GM21717 (cell line): ENCODE measurements at regions not wholly inside any gene's neighbourhood (a gene's known extent, or its start where the extent isn't known, plus 50 kb on each side); places are given as distances from the start of the nearest gene placed in this dataset.
"Not testable (repeated sequence)": the region's sequence is repeated elsewhere in the genome, so short reads cannot be mapped to it uniquely, and the experiment has no call there.

Source experiments
- ATAC-seq: cut with Tn5 transposase; IDR thresholded peaks from one replicate; pipeline ENCODE4 v1.9.1; 2021; ENCODE audit warnings: mild to moderate bottlenecking, moderate library complexity; ENCODE audit not compliant: unreplicated experiment

DNA sequence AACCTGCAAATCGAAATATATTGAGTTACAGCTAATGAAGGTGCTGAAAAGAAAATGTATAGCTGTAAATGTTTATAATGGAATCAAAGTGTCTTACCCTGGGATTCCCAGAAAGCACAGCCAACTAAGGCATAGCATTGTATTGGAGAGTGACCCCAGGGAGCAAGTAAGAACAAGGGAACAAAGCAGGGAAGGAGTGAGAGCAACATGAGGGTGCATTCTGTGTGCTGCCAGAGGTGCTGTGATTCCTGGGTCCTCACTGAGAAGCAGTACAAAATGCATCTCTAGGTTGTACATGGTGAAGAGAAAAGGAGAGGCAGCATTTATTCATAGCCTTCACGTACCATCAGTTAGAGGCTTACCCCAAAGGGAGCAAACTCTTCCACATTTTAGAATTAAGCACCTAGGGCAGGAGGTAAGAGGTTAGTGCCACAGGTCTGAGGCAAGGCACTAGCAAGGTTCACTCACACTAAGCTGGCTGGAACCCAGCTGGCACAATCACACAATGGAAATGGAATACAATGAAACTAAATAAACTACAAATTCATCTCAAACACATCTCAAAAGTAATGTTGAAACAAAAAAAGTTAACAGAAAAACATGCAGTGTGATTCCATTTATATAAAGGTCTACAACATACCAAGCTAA, 151.5 kb upstream of the C2CD4B start:
- ATAC-seq, result no peak

DNA sequence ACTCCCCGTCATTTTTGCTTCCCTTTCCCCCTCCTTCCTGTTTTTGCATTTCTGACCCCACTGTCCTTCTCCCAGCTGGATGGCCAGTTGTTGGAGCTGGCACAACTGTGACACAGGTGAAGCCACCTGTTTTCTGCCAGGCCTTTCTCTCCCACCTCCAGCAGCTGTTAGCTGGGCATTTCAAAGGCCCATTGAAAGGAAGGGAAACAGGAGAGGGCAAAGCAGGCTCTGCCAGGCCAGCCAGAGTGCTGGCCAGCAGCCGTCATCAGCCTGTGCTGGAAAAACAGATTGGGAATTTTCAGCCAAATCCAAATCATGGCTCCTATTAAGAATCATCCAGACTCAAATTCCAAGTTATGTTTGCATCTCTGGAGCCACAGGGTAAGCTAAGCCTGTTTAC, 155.2 kb upstream of the C2CD4B start:
- ATAC-seq, result no peak

DNA sequence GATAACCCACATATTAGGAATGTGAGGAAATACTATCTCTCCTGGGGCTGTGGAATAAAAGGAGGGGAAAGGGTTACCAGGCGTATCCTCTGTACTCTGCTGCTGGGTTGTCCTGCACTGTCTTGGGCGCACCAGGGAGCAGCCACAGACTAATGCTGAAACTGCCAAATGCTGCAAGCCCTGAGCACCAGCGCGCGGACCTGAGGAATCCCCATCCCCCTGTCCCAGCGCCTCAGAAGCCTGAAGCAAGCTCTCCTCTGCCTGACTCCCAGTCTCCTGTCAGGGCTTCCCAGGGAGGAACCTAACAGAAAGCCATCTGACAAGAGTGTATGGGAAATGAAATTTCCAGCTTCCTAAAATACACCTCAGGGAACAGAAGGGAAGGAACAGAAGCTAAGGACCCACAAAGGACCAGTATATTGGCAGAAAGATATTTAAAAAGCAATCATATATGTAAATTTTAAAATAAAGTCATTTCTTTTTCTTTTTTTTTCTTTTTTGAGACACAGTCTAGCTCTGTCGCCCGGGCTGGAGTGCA, 158.3 kb upstream of the C2CD4B start:
- no peak for ATAC-seq

DNA sequence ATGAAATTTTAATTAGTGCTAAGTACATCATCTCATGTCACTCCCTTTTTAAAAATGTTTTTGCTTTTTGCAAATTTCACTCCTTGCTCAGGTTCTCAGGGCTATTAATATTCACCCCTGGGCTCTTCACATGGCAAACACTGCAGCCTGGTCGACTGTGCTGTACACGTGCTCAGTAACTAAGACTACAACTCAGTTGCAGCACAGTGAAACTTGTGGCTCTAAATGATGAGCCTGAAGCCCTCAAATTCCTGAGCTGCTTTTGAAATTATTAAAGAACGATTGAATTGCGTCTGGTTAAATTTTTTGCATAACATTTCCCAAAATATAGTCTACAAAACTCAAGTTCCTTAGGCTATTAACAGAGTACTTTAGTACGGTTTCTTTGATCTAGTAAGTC, 159.3 kb upstream of the C2CD4B start:
- no peak for ATAC-seq

DNA sequence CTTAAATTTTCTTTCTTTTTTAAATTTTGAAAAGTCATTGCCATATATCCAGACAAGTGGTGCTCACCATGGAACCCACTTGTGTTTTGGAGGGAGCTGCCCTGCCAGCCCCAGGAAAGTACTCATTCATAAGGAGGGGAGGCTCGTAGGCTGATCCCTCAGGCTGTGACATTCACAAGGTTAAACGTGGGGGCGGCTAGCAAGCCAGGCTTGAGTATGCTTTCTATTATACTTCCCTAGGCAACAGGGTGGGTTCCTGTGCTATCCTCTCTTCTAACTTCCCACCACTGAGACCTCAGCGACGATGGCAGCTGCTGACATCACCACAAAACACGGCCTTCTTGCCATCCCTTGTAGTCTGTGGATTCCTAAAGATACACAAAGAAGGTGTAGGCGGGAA, 160.5 kb upstream of the C2CD4B start:
- no peak for ATAC-seq

DNA sequence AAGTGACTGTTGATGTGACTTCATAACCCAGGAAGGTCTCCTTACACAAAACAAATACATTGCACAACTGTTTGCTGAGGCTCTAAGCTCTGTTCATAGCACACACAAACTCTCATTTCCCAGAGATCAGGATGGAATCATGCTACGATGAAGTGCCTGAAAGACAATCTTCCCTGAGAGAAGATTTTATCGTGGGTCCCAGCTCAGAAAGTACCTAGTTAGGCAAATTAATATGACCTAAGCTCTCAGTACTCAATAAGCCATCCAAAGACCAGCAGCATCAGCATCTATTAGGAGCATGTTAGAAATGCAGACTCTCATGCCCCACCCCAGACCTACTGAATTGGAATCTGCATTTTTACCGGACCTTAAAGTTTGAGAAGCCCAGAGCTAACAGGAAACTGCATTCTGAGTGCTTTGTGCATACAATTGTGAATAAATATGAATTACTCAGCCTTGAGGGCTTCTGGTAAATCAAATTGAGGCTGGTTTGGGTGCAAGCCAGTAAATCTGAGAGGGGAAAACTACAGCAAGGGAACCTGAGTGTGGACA, 161.5 kb upstream of the C2CD4B start:
- no peak for ATAC-seq

DNA sequence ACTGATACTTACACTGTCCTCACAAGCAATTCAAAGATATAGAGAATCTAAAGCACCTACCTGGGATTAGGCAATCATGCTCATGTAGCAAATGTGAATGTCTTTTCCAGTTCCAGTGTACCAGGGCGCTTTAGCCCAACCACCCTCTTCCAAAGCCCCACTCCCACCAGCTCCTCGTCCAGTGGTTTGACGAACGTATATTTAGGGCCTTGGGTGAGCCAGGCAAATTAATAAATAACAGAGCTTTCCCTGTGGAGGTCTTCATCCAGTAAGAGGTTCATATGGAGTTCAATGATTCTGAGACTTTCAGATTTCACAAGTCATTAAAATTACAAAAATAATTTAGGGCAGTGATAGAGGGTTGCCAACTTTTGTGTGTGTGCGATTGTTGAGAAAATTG, 162.3 kb upstream of the C2CD4B start:
- ATAC-seq, result no peak

DNA sequence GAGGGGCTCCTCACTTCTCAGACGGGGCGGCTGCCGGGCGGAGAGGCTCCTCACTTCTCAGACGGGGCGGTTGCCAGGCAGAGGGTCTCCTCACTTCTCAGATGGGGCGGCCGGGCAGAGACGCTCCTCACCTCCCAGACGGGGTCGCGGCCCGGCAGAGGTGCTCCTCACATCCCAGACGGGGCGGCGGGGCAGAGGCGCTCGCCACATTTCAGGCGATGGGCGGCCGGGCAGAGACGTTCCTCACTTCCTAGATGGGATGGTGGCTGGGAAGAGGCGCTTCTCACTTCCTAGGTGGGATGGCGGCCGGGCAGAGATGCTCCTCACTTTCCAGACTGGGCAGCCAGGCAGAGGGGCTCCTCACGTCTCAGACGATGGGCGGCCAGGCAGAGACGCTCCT, 167.4 kb upstream of the C2CD4B start:
- ATAC-seq, result not testable (repeated sequence)

DNA sequence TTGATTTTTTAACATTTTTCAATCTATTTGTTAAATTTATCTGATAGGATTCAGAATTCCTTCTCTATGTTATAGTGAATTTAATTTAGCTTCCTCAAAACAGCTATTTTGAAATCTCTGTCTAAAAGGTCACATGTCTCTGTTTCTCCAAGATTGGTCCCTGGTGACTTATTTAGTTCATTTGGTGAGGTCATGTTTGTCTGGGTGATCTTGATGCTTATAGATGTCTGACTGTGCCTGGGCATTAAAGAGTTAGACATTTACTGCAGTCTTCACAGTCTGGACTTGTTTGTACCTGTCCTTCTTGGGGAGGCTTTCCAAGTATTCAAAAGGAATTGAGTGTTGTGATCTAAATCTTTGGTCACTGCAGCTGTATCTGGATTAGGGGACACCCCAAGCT, 169.5 kb upstream of the C2CD4B start:
- ATAC-seq, result no peak

DNA sequence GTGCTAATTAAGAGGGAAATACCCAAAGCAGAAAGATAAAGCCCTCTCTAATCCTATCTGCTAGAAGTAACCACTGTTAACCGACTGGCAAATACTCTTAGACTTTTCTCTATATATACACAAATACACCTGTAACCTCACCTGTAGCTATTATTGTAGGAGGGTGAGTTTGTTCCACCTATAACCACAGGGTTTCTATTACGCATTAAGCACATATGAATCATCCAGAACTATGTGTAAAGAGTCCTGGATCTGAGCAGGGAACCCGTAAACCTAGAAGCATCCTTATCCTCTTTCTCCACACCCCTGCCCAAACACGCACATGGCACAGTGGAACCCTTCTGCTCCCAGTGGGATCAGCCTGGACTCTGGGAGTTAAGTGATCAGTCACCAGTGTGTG, 172.8 kb upstream of the C2CD4B start:
- no peak for ATAC-seq

DNA sequence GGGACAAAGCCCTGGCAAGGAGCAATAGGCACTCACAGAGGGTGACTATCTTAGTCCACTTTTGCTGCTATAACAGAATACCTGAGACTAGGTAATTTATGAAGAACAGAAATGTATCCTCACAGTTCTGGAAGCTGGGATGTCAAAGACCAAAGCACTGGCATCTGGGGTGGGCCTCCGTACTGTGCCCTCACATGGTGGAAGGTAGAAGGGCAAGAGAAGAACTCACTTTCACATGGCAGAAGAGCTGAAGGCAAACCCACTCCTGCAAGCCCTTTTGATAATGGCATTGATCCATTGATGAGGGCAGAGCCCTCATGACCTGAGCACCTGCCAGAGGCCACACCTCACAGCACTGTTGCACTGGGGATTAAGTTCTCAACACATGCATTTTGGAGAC, 173.4 kb upstream of the C2CD4B start:
- no peak for ATAC-seq

DNA sequence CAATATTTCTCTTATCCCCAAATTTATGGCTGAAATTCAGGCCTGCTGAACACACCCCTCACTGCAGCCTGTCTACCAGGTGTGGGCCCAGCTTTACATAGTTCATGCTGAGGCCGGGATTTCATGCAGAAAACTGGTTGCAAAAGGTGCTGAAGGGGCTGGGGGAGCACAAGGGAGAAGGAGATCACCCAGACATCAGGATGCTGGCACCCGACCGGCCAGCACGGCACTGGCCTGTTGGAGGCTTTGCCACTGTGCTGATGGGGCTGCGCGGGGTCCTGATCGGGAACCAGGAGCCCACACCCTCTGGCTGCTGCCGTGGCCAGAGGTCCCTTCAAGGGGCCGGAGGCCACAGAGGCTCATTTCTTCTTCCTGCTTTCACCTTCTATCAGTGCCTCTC, 177.9 kb upstream of the C2CD4B start:
- no peak for ATAC-seq

DNA sequence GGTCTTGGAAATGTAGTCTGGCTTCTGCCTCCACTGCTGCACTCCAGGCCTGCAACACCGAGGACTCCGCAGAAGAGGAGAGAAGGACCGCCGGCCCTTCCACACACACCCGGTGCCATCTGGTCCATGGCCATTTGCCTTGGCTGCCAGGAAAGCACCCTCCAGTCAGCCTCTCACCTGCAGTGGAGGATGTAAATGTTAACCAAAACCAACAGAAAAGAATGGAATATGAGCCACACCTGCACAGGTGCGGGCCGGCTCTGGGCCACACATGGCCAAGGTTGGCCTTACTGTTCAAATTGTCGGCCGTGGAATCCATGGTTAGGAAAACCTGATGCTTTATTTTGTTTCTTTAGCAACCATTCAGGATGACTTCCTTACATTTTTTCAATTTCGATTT, 178.3 kb upstream of the C2CD4B start:
- no peak for ATAC-seq

DNA sequence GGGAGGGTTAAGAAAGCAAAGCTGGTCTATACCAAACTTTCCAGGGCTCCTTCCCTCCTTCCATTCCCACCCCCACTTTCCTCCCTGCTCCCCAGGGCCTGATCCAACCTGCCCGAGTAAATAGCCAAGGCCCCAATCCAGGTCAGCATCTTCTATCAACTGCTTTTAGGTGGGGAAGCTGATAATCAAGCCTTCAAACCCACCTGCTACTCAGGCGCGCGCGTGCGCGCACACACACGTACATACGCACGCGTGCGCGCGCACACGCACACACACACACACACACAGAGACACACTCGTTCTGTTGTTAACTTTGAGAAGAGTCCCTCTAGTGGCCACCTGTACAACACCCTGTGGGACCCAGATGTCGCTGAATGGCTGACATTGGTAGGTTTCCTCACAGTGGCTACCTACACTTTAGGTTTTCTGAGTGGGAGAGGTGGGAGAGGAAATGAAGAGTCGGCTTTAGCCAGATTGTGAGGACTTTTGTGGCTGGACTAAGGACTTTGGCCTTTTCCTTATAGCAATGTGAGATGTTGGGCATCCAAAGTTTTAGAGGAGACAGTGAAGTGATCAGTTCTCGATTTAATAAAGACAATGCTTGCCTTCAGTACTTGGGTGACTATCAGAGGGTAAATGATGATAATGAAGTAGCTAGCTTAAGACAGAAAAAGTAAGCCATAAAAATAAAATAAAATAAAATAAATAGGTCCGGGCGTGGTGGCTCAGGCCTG, 179.9 kb upstream of the C2CD4B start:
- ATAC-seq, result no peak

DNA sequence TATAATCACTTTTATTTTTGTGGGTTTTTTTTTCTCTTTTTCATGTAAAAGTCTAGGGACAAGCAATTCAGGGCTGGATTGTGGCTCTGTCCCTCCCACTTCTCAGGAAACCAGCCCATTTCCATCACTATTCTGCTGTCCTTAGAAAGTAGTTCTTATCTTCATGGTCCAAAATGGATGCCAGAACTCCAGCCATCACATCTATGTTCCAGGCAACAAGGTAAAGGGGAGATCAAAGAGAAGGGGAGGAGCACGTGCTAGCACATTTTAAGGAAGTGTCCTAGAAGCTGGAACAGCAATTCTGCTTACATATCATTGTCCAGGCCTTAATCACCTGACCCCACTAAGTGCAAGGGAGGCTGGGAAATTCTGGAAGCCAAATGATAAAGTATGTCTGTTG, 181.1 kb upstream of the C2CD4B start:
- no peak for ATAC-seq

DNA sequence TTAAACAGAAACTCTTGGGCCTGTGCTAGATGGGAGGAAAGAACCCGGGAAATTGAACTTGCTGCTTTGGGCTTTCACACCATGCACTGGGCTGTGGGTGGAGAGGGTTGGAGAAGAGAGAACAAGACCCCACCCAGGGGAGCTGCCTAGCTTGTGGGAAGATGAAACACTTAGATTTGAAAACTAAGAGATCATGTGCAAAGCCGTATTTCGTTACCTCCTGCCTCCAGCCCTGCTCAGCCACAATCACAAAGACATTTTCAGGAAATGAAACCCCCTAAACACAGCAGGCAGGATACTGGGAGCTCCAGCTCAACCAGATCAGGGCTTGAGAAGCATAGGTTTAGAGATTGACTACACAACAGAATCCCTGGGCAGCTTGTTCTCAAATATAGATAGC, 183.0 kb upstream of the C2CD4B start:
- ATAC-seq, result no peak

DNA sequence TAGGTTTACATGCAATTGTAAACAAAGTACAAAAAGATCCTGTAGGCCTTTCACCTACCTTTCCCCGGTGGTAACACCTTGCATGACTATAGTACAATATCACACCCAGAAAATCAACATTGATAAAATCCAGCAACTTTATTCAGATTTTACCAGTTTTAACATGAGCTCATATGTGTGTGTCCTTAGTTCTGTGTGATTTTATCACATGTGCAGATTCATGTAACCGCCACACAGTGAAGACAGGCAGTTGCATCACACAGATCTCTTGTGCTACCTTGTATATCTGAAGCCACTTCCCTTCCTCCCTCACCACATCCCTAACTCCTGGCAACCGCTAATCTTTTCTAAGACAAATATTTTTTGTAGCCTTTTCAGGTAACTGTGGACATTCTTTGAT, 183.5 kb upstream of the C2CD4B start:
- no peak for ATAC-seq

DNA sequence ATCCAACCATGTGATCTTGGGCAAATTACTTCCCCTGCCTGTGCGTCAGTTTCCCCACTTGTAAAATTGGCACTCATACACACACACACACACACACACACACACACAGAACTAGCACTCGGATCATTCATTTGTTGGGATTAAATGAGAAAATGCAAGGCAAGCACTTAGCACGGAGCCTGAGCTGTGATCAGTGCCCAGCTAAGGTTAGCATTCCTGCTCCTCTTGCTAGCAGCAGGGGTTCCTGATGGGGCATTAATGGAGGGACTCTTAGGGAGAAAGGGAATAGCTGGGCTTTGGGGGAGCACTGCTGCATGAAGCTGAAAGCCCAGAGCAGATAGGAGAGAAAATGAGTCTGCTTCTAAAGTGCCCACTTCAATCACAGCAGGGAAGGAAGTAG, 187.7 kb upstream of the C2CD4B start:
- ATAC-seq, result no peak

DNA sequence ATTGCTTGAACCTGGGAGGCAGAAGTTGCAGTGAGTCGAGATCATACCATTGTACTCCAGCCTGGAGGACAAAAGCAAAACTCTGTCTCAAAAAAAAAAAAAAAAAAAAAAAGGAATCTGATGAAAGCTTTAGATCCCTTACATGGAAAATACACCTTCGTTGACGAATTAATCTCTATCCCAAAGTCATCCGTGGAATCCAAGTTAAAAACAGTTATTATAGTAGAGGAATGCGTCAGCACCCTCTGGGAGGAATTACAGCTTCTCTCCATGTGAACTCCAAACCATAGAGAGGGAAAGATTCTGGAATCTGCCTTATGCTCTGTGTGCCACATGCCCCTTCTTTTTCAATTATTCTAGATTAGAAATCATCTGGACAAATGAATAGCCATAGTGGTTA, 192.3 kb upstream of the C2CD4B start:
- no peak for ATAC-seq

DNA sequence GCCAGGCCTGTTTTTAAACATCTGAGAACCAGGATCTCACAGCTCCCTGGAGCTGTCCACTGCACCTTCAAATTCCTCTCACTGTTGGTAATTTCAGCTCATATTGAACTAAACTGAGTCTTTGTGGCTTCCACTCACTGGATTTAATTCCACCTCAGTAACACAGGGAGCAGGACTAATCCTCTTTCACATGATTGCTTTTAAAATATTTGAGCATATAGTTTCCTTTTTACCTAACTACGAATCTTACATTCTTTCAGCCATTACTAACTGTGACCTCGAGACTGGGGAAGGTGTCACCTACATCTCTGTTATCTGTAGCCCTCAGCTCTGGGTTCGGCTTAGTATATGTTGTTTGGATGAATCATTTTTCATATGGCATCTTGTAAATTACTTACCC, 194.3 kb upstream of the C2CD4B start:
- ATAC-seq, result no peak

DNA sequence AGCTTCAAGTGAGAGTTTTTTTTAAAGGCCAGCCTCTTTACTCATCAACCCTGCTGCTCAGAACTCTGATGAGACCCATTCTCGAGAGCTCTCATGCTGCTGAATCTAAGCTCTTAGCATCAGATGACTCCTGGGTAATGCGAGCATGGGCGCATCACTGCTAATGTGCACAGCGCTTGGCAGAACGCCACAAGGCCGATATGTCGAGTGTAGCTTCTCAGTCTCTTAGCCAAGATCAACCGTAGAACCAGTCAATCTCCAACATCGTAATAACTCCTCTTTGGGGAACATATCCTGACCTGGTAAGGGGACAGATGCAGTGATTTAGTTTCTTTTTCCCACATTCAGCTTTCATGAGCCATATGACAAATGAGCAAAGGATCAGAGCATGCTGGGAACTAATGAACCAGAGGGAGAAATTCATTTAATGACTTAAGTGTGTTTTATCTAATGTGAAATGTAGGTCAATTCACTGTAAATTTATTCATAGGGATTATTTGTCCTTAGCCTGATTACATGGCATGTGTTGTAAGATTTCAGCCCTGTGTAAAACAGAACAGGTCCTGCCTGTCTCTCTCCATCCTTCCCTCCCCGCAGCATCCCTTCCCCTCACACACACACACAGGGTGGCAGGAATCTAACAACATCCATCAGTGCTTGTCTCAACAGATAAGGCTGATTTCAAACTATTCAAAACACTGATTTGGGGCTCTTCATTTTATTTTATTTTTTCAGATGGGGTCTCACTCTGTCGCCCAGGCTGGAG, 195.4 kb upstream of the C2CD4B start:
- no peak for ATAC-seq

DNA sequence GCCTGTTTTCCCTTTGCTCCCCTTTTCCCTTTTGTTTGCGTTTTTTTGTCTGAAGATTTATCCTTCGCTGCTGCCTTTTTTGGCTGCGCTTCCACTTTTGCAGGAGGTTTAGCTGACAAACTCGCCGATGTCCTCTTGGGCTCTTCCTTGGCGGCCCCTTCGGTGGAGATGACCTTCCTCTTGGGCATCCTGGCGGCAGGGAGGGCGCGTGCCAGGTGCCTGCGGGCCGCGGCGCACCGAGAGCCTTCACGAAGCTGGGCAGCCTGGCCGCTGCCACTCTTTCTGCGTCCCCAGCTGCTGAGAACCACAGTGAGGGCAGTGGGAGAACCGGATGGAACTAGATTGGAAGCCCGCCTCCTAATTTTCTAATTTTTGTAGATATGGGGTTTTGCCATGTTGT, 197.1 kb upstream of the C2CD4B start:
- ATAC-seq, result no peak
